Suprapubic skin (tissue), 4 donors: ENCODE measurements at regions not wholly inside any gene's neighbourhood (a gene's known extent, or its start where the extent isn't known, plus 50 kb on each side); places are given as distances from the start of the nearest gene placed in this dataset.

Experiments
- DNase-seq, 2 donors: peaks; one replicate each; pipeline ENCODE4 v3.0.0-alpha.2; 2019; ENCODE audit warnings: low spot score in 2 of 2
- H3K27ac ChIP-seq: fragments of 200-600 bp; sonication (generic); one replicate; pipeline ENCODE4 v1.5.1; 2019
- H3K27me3 ChIP-seq: fragments of 200-600 bp; sonication (generic); one replicate; pipeline ENCODE4 v1.5.1; 2019
- H3K36me3 ChIP-seq: fragments of 200-600 bp; sonication (generic); one replicate; pipeline ENCODE4 v1.5.1; 2019
- H3K4me1 ChIP-seq: fragments of 200-600 bp; sonication (generic); one replicate; pipeline ENCODE4 v1.5.1; 2019
- H3K4me3 ChIP-seq: fragments of 200-600 bp; sonication (generic); one replicate; pipeline ENCODE4 v1.5.1; 2019; ENCODE audit warnings: mild to moderate bottlenecking
- H3K9me3 ChIP-seq: fragments of 200-600 bp; sonication (generic); one replicate; pipeline ENCODE4 v1.5.1; 2019
- CTCF ChIP-seq, 2 donors: fragments of 200-600 bp in 1 of 2; fragments of 450-650 bp in 1 of 2; sonication (generic) in 1 of 2; IDR thresholded peaks; one replicate each; pipeline ENCODE4 v1.5.1; 2016 to 2019; ENCODE audit warnings: antibody characterized with exemption in 2 of 2, mild to moderate bottlenecking in 1 of 2, moderate library complexity in 1 of 2
- EP300 ChIP-seq: sonication (generic); formaldehyde crosslinking; IDR thresholded peaks from one replicate; pipeline ENCODE4 v1.6.1; 2017; ENCODE audit warnings: antibody characterized with exemption
- POLR2A ChIP-seq, 2 donors: fragments of 450-650 bp; IDR thresholded peaks; one replicate each; pipeline ENCODE4 v1.6.1; 2017; ENCODE audit warnings: antibody characterized with exemption in 2 of 2, mild to moderate bottlenecking in 2 of 2, moderate library complexity in 2 of 2
- POLR2AphosphoS5 ChIP-seq, 3 donors: sonication (generic); formaldehyde crosslinking; IDR thresholded peaks; one replicate each; pipeline ENCODE4 v1.6.1; 2017; ENCODE audit warnings: antibody characterized with exemption in 3 of 3
- WGBS: methylation state at CpG from one replicate; pipeline ENCODE4 v1.1.5; 2018; 5-methylcytosine and 5-hydroxymethylcytosine counted together

GRCh38 chr4:124806403-124806802 is 93.9 kb upstream of the ANKRD50 start:
- Histone ChIP-seq H3K27me3 (no peaks in the 10 kb centered on the region), H3K36me3 (no peaks in the 10 kb centered on the region), H3K4me1 (no peaks in the 10 kb centered on the region), H3K27ac (no peak overlapping the region), H3K4me3 (no peak overlapping the region), H3K9me3 (no peaks in the 10 kb centered on the region)
- no peak for DNase-seq
- WGBS, result 86% methylated on average over 2 of the region's 2 CpGs
- TF ChIP-seq POLR2A (IDR thresholded peaks at IDR 0.05) (no peak), CTCF (IDR thresholded peaks at IDR 0.05) (no peak), POLR2AphosphoS5 (IDR thresholded peaks at IDR 0.05) (no peak), EP300 (no peak)

GRCh38 chr4:124804584-124804983 is 92.1 kb upstream of the ANKRD50 start:
- H3K36me3 ChIP-seq, result no peaks in the 10 kb centered on the region
- TF ChIP-seq POLR2AphosphoS5 (IDR thresholded peaks at IDR 0.05), result no peak
- TF ChIP-seq POLR2A (IDR thresholded peaks at IDR 0.05), result no peak
- no peak for TF ChIP-seq EP300
- no peak for TF ChIP-seq CTCF (IDR thresholded peaks at IDR 0.05)
- DNase-seq, result no peak

DNA sequence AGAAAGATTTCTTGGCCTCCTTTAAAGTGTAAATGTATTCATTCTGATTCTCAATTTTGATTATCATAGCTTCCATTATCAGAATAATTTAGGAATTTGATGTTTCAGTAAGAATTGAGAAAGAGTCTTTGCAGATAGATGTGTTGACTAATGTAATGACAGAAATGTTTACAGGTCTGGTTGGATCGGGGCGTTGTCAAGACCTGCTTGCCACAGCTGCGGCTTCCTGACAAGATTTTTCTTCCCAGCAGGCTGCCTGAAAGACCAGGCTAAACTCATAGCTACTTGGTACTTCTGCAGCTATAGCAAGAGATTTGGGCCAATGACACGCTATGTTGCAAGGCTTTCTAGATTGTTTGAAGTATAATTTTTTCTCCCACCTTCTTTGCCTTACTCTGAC is 91.5 kb upstream of the ANKRD50 start:
- 65% methylated on average over 4 of the region's 4 CpGs for WGBS

More at GRCh38 chr4:124804584-124804983, 92.1 kb upstream of the ANKRD50 start:
- Histone ChIP-seq H3K27me3 (no peaks in the 10 kb centered on the region), H3K9me3 (no peaks in the 10 kb centered on the region), H3K27ac (peak overlapping the region; percentile 20), H3K4me3 (no peak overlapping the region), H3K4me1 (no peaks in the 10 kb centered on the region)

DNA sequence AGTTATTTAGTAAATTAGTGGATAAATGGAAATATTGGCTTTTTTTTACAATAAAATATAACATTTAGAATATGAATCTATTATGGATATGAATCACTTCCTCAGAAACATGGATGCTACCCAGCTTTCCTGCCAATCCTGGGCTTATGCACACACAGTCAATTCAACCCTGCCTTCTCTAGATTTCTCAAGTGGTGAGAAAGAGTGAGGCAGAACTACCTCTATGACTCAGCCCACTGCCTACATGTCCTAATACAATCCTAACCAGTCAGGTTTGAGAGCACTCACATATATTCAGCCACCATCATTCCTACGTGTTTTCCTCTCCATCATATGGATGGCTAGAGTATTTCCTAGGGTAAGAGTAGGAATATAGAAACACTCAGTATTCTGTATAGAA is 91.1 kb upstream of the ANKRD50 start:
- no peak overlapping the region for H3K4me3 ChIP-seq
- H3K27me3 ChIP-seq, result no peaks in the 10 kb centered on the region
- H3K27ac ChIP-seq, result no peak overlapping the region
- H3K4me1 ChIP-seq, result no peaks in the 10 kb centered on the region
- no peak for DNase-seq
- 74% methylated on average over 1 of the region's 1 CpG for WGBS
- no peaks in the 10 kb centered on the region for H3K36me3 ChIP-seq
- TF ChIP-seq POLR2A (IDR thresholded peaks at IDR 0.05) (no peak), POLR2AphosphoS5 (IDR thresholded peaks at IDR 0.05) (no peak), EP300 (no peak), CTCF (IDR thresholded peaks at IDR 0.05) (no peak)
- H3K9me3 ChIP-seq, result no peaks in the 10 kb centered on the region

More for the DNA sequence above, 91.5 kb upstream of the ANKRD50 start:
- Histone ChIP-seq H3K9me3 (no peaks in the 10 kb centered on the region), H3K36me3 (no peaks in the 10 kb centered on the region), H3K4me3 (no peak overlapping the region), H3K27ac (peak overlapping the region; percentile 20), H3K4me1 (no peaks in the 10 kb centered on the region), H3K27me3 (no peaks in the 10 kb centered on the region)
- DNase-seq, result no peak
- no peak for TF ChIP-seq EP300
- no peak for TF ChIP-seq CTCF (IDR thresholded peaks at IDR 0.05)
- no peak for TF ChIP-seq POLR2A (IDR thresholded peaks at IDR 0.05)
- no peak for TF ChIP-seq POLR2AphosphoS5 (IDR thresholded peaks at IDR 0.05)

DNA sequence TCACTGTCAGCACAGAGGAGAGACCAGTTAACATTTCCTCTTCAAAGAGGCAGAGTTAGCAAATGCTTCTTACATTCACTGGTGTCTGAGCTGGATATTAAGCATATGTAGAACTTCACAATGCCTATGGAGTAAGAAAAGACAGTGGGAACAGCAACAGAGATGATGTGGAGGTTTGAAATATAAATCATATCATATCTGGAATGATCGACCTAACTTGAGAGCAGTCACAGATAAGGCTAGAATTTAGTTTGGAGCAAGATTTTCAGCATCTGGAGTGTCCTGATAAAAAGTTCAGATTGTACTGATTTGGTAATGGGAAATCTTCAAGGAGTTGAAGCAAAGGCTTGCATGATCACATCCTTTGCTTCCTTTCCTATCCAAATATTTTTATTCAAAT is 90.5 kb upstream of the ANKRD50 start:
- H3K4me3 ChIP-seq, result no peak overlapping the region
- no peaks in the 10 kb centered on the region for H3K9me3 ChIP-seq
- H3K27ac ChIP-seq, result no peak overlapping the region
- no peaks in the 10 kb centered on the region for H3K4me1 ChIP-seq
- H3K36me3 ChIP-seq, result no peaks in the 10 kb centered on the region
- H3K27me3 ChIP-seq, result no peaks in the 10 kb centered on the region
- TF ChIP-seq POLR2A (IDR thresholded peaks at IDR 0.05) (no peak), EP300 (no peak), POLR2AphosphoS5 (IDR thresholded peaks at IDR 0.05) (no peak), CTCF (IDR thresholded peaks at IDR 0.05) (no peak)
- no peak for DNase-seq
- WGBS, result 37% methylated on average over 1 of the region's 1 CpG
